Mesenchymal stem cell (in vitro differentiated cells and primary cell): ENCODE measurements at regions not wholly inside any gene's neighbourhood (a gene's known extent, or its start where the extent isn't known, plus 50 kb on each side); places are given as distances from the start of the nearest gene placed in this dataset.

Experiments
- DNase-seq: peaks from one replicate; pipeline ENCODE4 v3.0.0-alpha.2; 2013
- H2AFZ ChIP-seq: one replicate; pipeline ENCODE4 v1.6.1; 2013; ENCODE audit warnings: low read depth, mild to moderate bottlenecking, control low read depth, inconsistent platforms, low read length, moderate library complexity
- H2AK5ac ChIP-seq: 2 replicates; pipeline ENCODE4 v1.6.1; 2013; ENCODE audit warnings: low read length, moderate library complexity, mild to moderate bottlenecking, inconsistent platforms; ENCODE audit not compliant: severe bottlenecking
- H2BK120ac ChIP-seq: one replicate; pipeline ENCODE4 v1.6.1; 2013; ENCODE audit warnings: low read depth, mild to moderate bottlenecking, inconsistent platforms, low read length, moderate library complexity
- H2BK12ac ChIP-seq, 2 experiments: one replicate each; pipeline ENCODE4 v1.6.1; 2013; ENCODE audit warnings: inconsistent platforms in 2 of 2, low read length in 2 of 2, mild to moderate bottlenecking in 2 of 2, moderate library complexity in 2 of 2, control low read depth in 1 of 2
- H2BK15ac ChIP-seq: one replicate; pipeline ENCODE4 v1.6.1; 2013; ENCODE audit warnings: mild to moderate bottlenecking, low read depth, inconsistent platforms; ENCODE audit not compliant: poor library complexity, severe bottlenecking
- H2BK5ac ChIP-seq: 2 replicates; pipeline ENCODE4 v1.6.1; 2013; ENCODE audit warnings: low read depth, mild to moderate bottlenecking, low read length, control low read depth, inconsistent platforms; ENCODE audit not compliant: poor library complexity, severe bottlenecking
- H3K14ac ChIP-seq, 2 experiments: one replicate each; pipeline ENCODE4 v1.6.1; 2013; ENCODE audit warnings: inconsistent platforms in 2 of 2, low read length in 2 of 2, control low read depth in 1 of 2, mild to moderate bottlenecking in 1 of 2, moderate library complexity in 1 of 2
- H3K18ac ChIP-seq, 2 experiments: one replicate each; pipeline ENCODE4 v1.6.1; 2013; ENCODE audit warnings: inconsistent platforms in 2 of 2, low read length in 2 of 2, control low read depth in 1 of 2, low read depth in 1 of 2, mild to moderate bottlenecking in 1 of 2
- H3K23ac ChIP-seq, 2 experiments: one replicate each; pipeline ENCODE4 v1.6.1; 2013; ENCODE audit warnings: inconsistent platforms in 2 of 2, low read length in 2 of 2, mild to moderate bottlenecking in 2 of 2, moderate library complexity in 2 of 2, control low read depth in 1 of 2
- H3K27ac ChIP-seq: 2 replicates; pipeline ENCODE4 v1.5.1; 2013; ENCODE audit warnings: mild to moderate bottlenecking, moderate library complexity, low read length, control low read depth, inconsistent platforms; ENCODE audit not compliant: poor library complexity, severe bottlenecking
- H3K27me3 ChIP-seq, 2 experiments: 2 replicates each; pipeline versions ENCODE4 v1.6.1 to v1.7.0; 2013; ENCODE audit warnings: low read length in 2 of 2, mild to moderate bottlenecking in 2 of 2, moderate library complexity in 2 of 2, control low read depth in 1 of 2, inconsistent platforms in 1 of 2; ENCODE audit not compliant: control insufficient read depth in 1 of 2, insufficient read depth in 1 of 2
- H3K36me3 ChIP-seq, 2 experiments: 2 replicates each; pipeline versions ENCODE4 v1.6.1 to v1.7.0; 2013; ENCODE audit warnings: low read length in 2 of 2, control low read depth in 1 of 2, inconsistent platforms in 1 of 2, low read depth in 1 of 2, mild to moderate bottlenecking in 1 of 2; ENCODE audit not compliant: insufficient read depth in 2 of 2, control insufficient read depth in 1 of 2
- H3K4ac ChIP-seq, 2 experiments: one replicate each; pipeline ENCODE4 v1.6.1; 2013; ENCODE audit warnings: inconsistent platforms in 2 of 2, low read length in 2 of 2, mild to moderate bottlenecking in 2 of 2, moderate library complexity in 2 of 2, control low read depth in 1 of 2, low read depth in 1 of 2
- H3K4me1 ChIP-seq: 2 replicates; pipeline ENCODE4 v1.6.1; 2013; ENCODE audit warnings: low read depth, low read length, control low read depth; ENCODE audit not compliant: control insufficient read depth, insufficient read depth
- H3K4me2 ChIP-seq: 2 replicates; pipeline ENCODE4 v1.6.1; 2013; ENCODE audit warnings: low read length, mild to moderate bottlenecking, inconsistent platforms; ENCODE audit not compliant: poor library complexity, severe bottlenecking
- H3K4me3 ChIP-seq, 2 experiments: 2 replicates each; pipeline versions ENCODE4 v1.5.1 to v1.7.0; 2013; ENCODE audit warnings: low read length in 2 of 2, mild to moderate bottlenecking in 2 of 2, control low read depth in 1 of 2, low read depth in 1 of 2; ENCODE audit not compliant: insufficient read depth in 1 of 2
- H3K79me1 ChIP-seq: replicated peaks from 2 replicates; pipeline ENCODE4 v1.6.1; 2013; ENCODE audit warnings: mild to moderate bottlenecking, control low read depth, low read length, inconsistent platforms; ENCODE audit not compliant: poor library complexity, severe bottlenecking
- H3K9ac ChIP-seq: 2 replicates; pipeline ENCODE4 v1.7.0; 2013; ENCODE audit warnings: mild to moderate bottlenecking, low read length, moderate library complexity
- H3K9me3 ChIP-seq: 2 replicates; pipeline ENCODE4 v1.7.0; 2013; ENCODE audit warnings: mild to moderate bottlenecking, low read length; ENCODE audit not compliant: control insufficient read depth
- H4K8ac ChIP-seq: one replicate; pipeline ENCODE4 v1.6.1; 2013; ENCODE audit warnings: inconsistent platforms, mild to moderate bottlenecking, low read length, moderate library complexity
- H4K91ac ChIP-seq: one replicate; pipeline ENCODE4 v1.6.1; 2013; ENCODE audit warnings: mild to moderate bottlenecking, low read length, inconsistent platforms
- WGBS: methylation state at CpG from one replicate; pipeline ENCODE4 v1.1.7; 2013; ENCODE audit warnings: mixed read lengths; 5-methylcytosine and 5-hydroxymethylcytosine counted together

DNA sequence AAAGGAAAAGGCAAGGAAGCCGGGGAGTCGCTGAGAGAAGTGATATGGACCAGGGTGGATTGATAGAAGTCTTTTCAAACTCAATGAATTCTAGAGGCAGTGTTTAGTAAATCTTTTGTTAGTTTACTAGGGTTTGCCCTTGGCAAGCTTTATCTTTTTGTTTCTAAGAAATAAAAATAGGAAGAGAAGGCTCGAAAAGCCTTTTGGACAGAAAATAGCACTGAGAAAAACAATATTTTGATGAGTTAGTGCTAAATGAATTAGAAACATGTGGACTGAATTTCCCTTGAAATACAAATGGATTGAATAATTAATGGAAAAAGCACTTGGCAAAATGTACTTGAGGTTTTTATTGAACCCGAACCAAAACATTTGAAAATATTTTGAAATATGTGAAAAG is 121.8 kb upstream of the SPAG17 start:
- Histone ChIP-seq H3K18ac (no peak overlapping the region), H3K4me3 (no peak overlapping the region), H3K9ac (no peak overlapping the region), H3K14ac (no peak overlapping the region), H4K8ac (no peak overlapping the region), H3K4me2 (no peak overlapping the region), H3K27ac (no peak overlapping the region), H3K4me1 (no peaks in the 10 kb centered on the region), H3K9me3 (no peaks in the 10 kb centered on the region), H4K91ac (no peak overlapping the region), H3K27me3 (no peaks in the 10 kb centered on the region), H2AFZ (no peak overlapping the region), H2BK12ac (no peak overlapping the region), H2BK120ac (no peak overlapping the region), H3K36me3 (no peaks in the 10 kb centered on the region), H3K23ac (no peak overlapping the region), H2BK5ac (no peak overlapping the region), H3K4ac (no peak overlapping the region), H2AK5ac (no peak overlapping the region), H3K79me1 (no peaks in the 10 kb centered on the region), H2BK15ac (no peak overlapping the region)
- WGBS = 83% methylated on average over 3 of the region's 4 CpGs
- no peak for DNase-seq

DNA sequence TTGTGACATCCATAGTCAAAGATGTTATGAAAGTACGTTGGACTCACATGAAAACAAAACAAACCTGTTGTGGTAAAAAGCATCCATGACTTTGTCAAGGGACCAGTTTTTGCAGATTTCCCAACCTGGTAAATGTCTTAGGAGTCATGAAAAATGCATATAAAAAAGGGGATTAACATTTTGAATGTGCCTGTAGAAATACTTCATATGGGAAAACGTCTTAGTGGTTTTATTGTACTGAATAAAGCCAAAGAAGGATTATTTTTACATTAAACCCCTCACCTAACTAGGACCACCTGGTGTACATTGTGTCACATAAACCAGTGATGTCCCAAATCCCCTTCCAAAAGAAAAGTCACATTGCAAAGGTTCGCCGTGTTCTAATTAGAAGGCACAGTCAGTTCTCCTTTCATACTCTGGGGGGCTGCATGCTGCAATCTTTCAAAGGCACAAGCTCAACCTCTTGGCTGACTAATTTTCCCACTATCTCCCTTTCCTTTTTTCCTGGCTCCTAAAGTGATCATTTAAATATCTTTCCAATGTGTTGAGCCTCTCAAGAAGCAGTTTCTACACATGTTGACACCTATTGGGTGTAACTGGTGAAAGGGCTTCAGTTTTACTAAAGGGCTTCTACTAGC is 119.8 kb upstream of the SPAG17 start:
- Histone ChIP-seq H3K9me3 (no peaks in the 10 kb centered on the region), H2AFZ (no peak overlapping the region), H4K8ac (no peak overlapping the region), H2BK120ac (no peak overlapping the region), H2AK5ac (no peak overlapping the region), H2BK15ac (no peak overlapping the region), H3K23ac (no peak overlapping the region), H3K27me3 (no peaks in the 10 kb centered on the region), H3K27ac (no peak overlapping the region), H3K4me3 (no peak overlapping the region), H3K79me1 (no peaks in the 10 kb centered on the region), H3K9ac (no peak overlapping the region), H3K4me1 (no peaks in the 10 kb centered on the region), H3K18ac (no peak overlapping the region), H3K36me3 (no peaks in the 10 kb centered on the region), H4K91ac (no peak overlapping the region), H2BK5ac (no peak overlapping the region), H3K4me2 (no peak overlapping the region), H2BK12ac (no peak overlapping the region), H3K14ac (no peak overlapping the region), H3K4ac (no peak overlapping the region)
- WGBS = 67% methylated on average over 3 of the region's 4 CpGs
- no peak for DNase-seq

DNA sequence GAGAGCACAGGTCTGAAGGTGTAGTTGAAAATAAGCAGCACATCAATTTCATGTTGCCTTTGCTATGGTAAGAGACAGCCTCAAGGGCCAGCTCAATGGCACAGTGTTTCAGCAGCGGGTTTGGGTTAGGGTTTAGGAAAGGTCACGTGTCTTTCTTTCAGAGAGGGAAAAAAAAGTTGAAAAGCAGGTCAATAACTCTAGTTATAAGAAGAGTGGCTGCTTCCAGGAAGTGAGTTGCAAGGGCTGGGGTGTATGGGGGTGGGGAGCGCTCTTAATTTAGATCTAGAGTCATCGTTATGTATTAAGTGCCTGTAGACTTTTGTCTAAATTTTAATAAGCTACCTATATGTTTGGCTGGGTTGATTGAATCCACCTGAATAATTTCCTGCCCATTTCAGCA is 118.5 kb upstream of the SPAG17 start:
- WGBS = 58% methylated on average over 3 of the region's 4 CpGs
- Histone ChIP-seq H3K9ac (no peak overlapping the region), H4K91ac (no peak overlapping the region), H4K8ac (no peak overlapping the region), H2BK12ac (no peak overlapping the region), H3K79me1 (no peaks in the 10 kb centered on the region), H2BK5ac (no peak overlapping the region), H3K18ac (no peak overlapping the region), H3K36me3 (no peaks in the 10 kb centered on the region), H3K14ac (no peak overlapping the region), H3K4ac (no peak overlapping the region), H3K4me1 (no peaks in the 10 kb centered on the region), H3K27me3 (no peaks in the 10 kb centered on the region), H3K4me2 (no peak overlapping the region), H3K4me3 (no peak overlapping the region), H2BK15ac (no peak overlapping the region), H3K9me3 (no peaks in the 10 kb centered on the region), H2AFZ (no peak overlapping the region), H2BK120ac (no peak overlapping the region), H3K27ac (no peak overlapping the region), H2AK5ac (no peak overlapping the region), H3K23ac (no peak overlapping the region)
- no peak for DNase-seq

DNA sequence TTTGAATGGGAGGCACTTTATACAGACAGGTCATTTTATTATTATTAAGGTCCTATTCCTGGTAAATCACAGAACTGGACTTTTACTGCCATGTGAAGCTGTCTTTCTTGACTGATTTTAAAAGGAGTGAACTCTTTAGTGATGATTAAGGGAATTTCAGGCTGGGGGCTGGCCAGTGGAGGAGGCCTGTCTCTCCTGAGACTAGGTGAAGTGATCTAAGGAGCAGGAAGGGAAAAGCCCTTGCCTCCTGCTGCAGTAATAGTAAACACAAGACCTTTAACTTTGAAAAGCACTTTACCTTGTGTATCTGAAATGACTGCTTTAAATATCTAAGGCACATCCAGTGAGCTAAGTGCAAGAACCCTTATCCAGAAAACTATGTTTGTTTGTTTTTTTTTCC is 118.0 kb upstream of the SPAG17 start:
- Histone ChIP-seq H3K79me1 (no peaks in the 10 kb centered on the region), H4K91ac (no peak overlapping the region), H3K9ac (no peak overlapping the region), H2BK12ac (no peak overlapping the region), H3K14ac (no peak overlapping the region), H3K4me1 (no peaks in the 10 kb centered on the region), H3K27me3 (no peaks in the 10 kb centered on the region), H3K36me3 (no peaks in the 10 kb centered on the region), H2BK120ac (no peak overlapping the region), H2AK5ac (no peak overlapping the region), H3K27ac (no peak overlapping the region), H3K18ac (no peak overlapping the region), H4K8ac (no peak overlapping the region), H3K4me3 (no peak overlapping the region), H2BK15ac (no peak overlapping the region), H3K4ac (no peak overlapping the region), H3K4me2 (no peak overlapping the region), H3K23ac (no peak overlapping the region), H3K9me3 (no peaks in the 10 kb centered on the region), H2AFZ (no peak overlapping the region), H2BK5ac (no peak overlapping the region)
- DNase-seq = no peak
